Ascending aorta (tissue), 2 donors: ENCODE measurements at regions not wholly inside any gene's neighbourhood (a gene's known extent, or its start where the extent isn't known, plus 50 kb on each side); places are given as distances from the start of the nearest gene placed in this dataset.

ENCODE experiments used
- DNase-seq, 2 donors: peaks; one replicate each; pipeline ENCODE4 v3.0.0-alpha.2; 2019; ENCODE audit warnings: low spot score in 2 of 2
- H3K27ac ChIP-seq, 2 donors: fragments of 200-600 bp; sonication (generic); one replicate each; pipeline ENCODE4 v1.5.1; 2016 to 2017; ENCODE audit warnings: mild to moderate bottlenecking in 1 of 2
- H3K27me3 ChIP-seq: fragments of 200-600 bp; sonication (generic); one replicate; pipeline ENCODE4 v1.5.1; 2017
- H3K36me3 ChIP-seq, 2 donors: fragments of 200-600 bp; sonication (generic); one replicate each; pipeline ENCODE4 v1.5.1; 2016
- H3K4me1 ChIP-seq, 2 donors: fragments of 200-600 bp; sonication (generic); one replicate each; pipeline ENCODE4 v1.5.1; 2016 to 2017; ENCODE audit warnings: mild to moderate bottlenecking in 1 of 2
- H3K4me3 ChIP-seq, 2 donors: fragments of 200-600 bp; sonication (generic); one replicate each; pipeline ENCODE4 v1.5.1; 2016 to 2017; ENCODE audit warnings: mild to moderate bottlenecking in 1 of 2
- H3K9me3 ChIP-seq, 2 donors: fragments of 200-600 bp; sonication (generic); one replicate each; pipeline ENCODE4 v1.5.1; 2016
- intact Hi-C: fragments of 100-400 bp; cut with DNase I; formaldehyde crosslinking; loops from one replicate; pipeline ENCODE4 v1.15.1; 2023
- TF ChIP-seq, protein P1 (sequence below), 3 experiments: fragments of 200-600 bp in 2 of 3; fragments of 450-650 bp in 1 of 3; sonication (generic) in 2 of 3; IDR thresholded peaks; one replicate each; pipeline ENCODE4 v1.5.1; 2016 to 2019; ENCODE audit warnings: antibody characterized with exemption in 3 of 3, mild to moderate bottlenecking in 1 of 3, moderate library complexity in 1 of 3

GRCh38 chr2:143907801-143908200, 612.1 kb downstream of the ZEB2 start:
- H3K4me3 ChIP-seq: no peak overlapping the region
- no peaks in the 10 kb centered on the region for H3K4me1 ChIP-seq
- H3K36me3 ChIP-seq: no peaks in the 10 kb centered on the region
- intact Hi-C loops: no loop called here
- no peaks in the 10 kb centered on the region for H3K27me3 ChIP-seq
- TF ChIP-seq, protein P1, sequence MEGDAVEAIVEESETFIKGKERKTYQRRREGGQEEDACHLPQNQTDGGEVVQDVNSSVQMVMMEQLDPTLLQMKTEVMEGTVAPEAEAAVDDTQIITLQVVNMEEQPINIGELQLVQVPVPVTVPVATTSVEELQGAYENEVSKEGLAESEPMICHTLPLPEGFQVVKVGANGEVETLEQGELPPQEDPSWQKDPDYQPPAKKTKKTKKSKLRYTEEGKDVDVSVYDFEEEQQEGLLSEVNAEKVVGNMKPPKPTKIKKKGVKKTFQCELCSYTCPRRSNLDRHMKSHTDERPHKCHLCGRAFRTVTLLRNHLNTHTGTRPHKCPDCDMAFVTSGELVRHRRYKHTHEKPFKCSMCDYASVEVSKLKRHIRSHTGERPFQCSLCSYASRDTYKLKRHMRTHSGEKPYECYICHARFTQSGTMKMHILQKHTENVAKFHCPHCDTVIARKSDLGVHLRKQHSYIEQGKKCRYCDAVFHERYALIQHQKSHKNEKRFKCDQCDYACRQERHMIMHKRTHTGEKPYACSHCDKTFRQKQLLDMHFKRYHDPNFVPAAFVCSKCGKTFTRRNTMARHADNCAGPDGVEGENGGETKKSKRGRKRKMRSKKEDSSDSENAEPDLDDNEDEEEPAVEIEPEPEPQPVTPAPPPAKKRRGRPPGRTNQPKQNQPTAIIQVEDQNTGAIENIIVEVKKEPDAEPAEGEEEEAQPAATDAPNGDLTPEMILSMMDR (IDR thresholded peaks at IDR 0.05): no peak
- no peak for DNase-seq
- no peak overlapping the region for H3K27ac ChIP-seq
- H3K9me3 ChIP-seq: no peaks in the 10 kb centered on the region

GRCh38 chr2:143906850-143907249, 613.1 kb downstream of the ZEB2 start:
- no peak overlapping the region for H3K4me3 ChIP-seq
- H3K27ac ChIP-seq: no peak overlapping the region
- intact Hi-C loops: no loop called here
- H3K27me3 ChIP-seq: no peaks in the 10 kb centered on the region
- TF ChIP-seq, protein P1 (IDR thresholded peaks at IDR 0.05): no peak
- H3K36me3 ChIP-seq: no peaks in the 10 kb centered on the region
- no peaks in the 10 kb centered on the region for H3K9me3 ChIP-seq
- no peaks in the 10 kb centered on the region for H3K4me1 ChIP-seq
- DNase-seq: no peak

GRCh38 chr2:143905587-143905986, 614.3 kb downstream of the ZEB2 start:
- H3K9me3 ChIP-seq: no peaks in the 10 kb centered on the region
- no peaks in the 10 kb centered on the region for H3K36me3 ChIP-seq
- no peaks in the 10 kb centered on the region for H3K4me1 ChIP-seq
- H3K4me3 ChIP-seq: no peak overlapping the region
- H3K27ac ChIP-seq: no peak overlapping the region
- no peak for DNase-seq
- intact Hi-C loops: no loop called here
- TF ChIP-seq, protein P1 (IDR thresholded peaks at IDR 0.05): no peak
- no peaks in the 10 kb centered on the region for H3K27me3 ChIP-seq

- no peak overlapping the region for H3K4me3 ChIP-seq
- TF ChIP-seq, protein P1 (IDR thresholded peaks at IDR 0.05): no peak
- intact Hi-C loops: no loop called here
- H3K27ac ChIP-seq: no peak overlapping the region
- H3K27me3 ChIP-seq: no peaks in the 10 kb centered on the region
- H3K9me3 ChIP-seq: no peaks in the 10 kb centered on the region
- no peaks in the 10 kb centered on the region for H3K36me3 ChIP-seq
- no peaks in the 10 kb centered on the region for H3K4me1 ChIP-seq
- no peak for DNase-seq
Observed at GRCh38 chr2:143903172-143903856, 616.6 kb downstream of the ZEB2 start.

- no peak overlapping the region for H3K27ac ChIP-seq
- H3K36me3 ChIP-seq: no peaks in the 10 kb centered on the region
- H3K9me3 ChIP-seq: no peaks in the 10 kb centered on the region
- no peak for DNase-seq
- H3K4me1 ChIP-seq: no peaks in the 10 kb centered on the region
- intact Hi-C loops: no loop called here
- H3K4me3 ChIP-seq: no peak overlapping the region
- TF ChIP-seq, protein P1 (IDR thresholded peaks at IDR 0.05): no peak
- no peaks in the 10 kb centered on the region for H3K27me3 ChIP-seq
Observed at GRCh38 chr2:143901185-143901842, 618.6 kb downstream of the ZEB2 start.
